Retinal pigment epithelial cell (primary cell): ENCODE measurements at regions not wholly inside any gene's neighbourhood (a gene's known extent, or its start where the extent isn't known, plus 50 kb on each side); places are given as distances from the start of the nearest gene placed in this dataset.
A peak's percentile ranks its signal among the peaks of the same experiment; 100 is the strongest.
"Not testable (repeated sequence)": the region's sequence is repeated elsewhere in the genome, so short reads cannot be mapped to it uniquely, and the experiment has no call there.

Experiments used
- DNase-seq: peaks from one replicate; pipeline ENCODE4 v3.0.0-alpha.2; 2010; ENCODE audit warnings: low read depth
- H3K4me3 ChIP-seq: 2 replicates; pipeline ENCODE4 v1.5.1; 2011; ENCODE audit warnings: mild to moderate bottlenecking, low read length, control low read depth, moderate library complexity

- not testable (repeated sequence) for DNase-seq, H3K4me3 ChIP-seq
Observed at GRCh38 chr7:73244782-73245311, 63.8 kb downstream of the NSUN5 start.

GRCh38 chr7:73234994-73235717 is 73.5 kb downstream of the NSUN5 start:
- not testable (repeated sequence) for DNase-seq, H3K4me3 ChIP-seq

GRCh38 chr7:73225745-73226144 is 82.9 kb downstream of the NSUN5 start:
- H3K4me3 ChIP-seq, DNase-seq: not testable (repeated sequence)

GRCh38 chr7:73221724-73222123 is 86.9 kb downstream of the NSUN5 start:
- DNase-seq, H3K4me3 ChIP-seq: not testable (repeated sequence)

GRCh38 chr7:73220766-73221370 is 87.8 kb downstream of the NSUN5 start:
- H3K4me3 ChIP-seq, DNase-seq: not testable (repeated sequence)

- not testable (repeated sequence) for H3K4me3 ChIP-seq, DNase-seq
Observed at GRCh38 chr7:73220357-73220756, 88.3 kb downstream of the NSUN5 start.

GRCh38 chr7:73218802-73219201 is 89.8 kb downstream of the NSUN5 start:
- DNase-seq, H3K4me3 ChIP-seq: not testable (repeated sequence)

GRCh38 chr7:73216046-73216675 is 92.5 kb downstream of the NSUN5 start:
- not testable (repeated sequence) for H3K4me3 ChIP-seq, DNase-seq

- H3K4me3 ChIP-seq, DNase-seq: not testable (repeated sequence)
Observed at GRCh38 chr7:73215232-73215631, 93.4 kb downstream of the NSUN5 start.

GRCh38 chr7:73214471-73214870 is 94.2 kb downstream of the NSUN5 start:
- not testable (repeated sequence) for H3K4me3 ChIP-seq, DNase-seq

- not testable (repeated sequence) for H3K4me3 ChIP-seq, DNase-seq
Observed at GRCh38 chr7:73213076-73213475, 95.5 kb downstream of the NSUN5 start.

- not testable (repeated sequence) for DNase-seq, H3K4me3 ChIP-seq
Observed at GRCh38 chr7:73205594-73205993, 103.0 kb downstream of the NSUN5 start.

- peak; percentile 66 for DNase-seq
Observed at GRCh38 chr7:73204898-73205297, 103.7 kb downstream of the NSUN5 start.

GRCh38 chr7:73203312-73203711 is 105.3 kb downstream of the NSUN5 start:
- H3K4me3 ChIP-seq, DNase-seq: not testable (repeated sequence)

More at GRCh38 chr7:73204898-73205297, 103.7 kb downstream of the NSUN5 start:
- H3K4me3 ChIP-seq: not testable (repeated sequence)

- H3K4me3 ChIP-seq, DNase-seq: not testable (repeated sequence)
Observed at GRCh38 chr7:73201264-73201663, 107.4 kb downstream of the NSUN5 start.

- not testable (repeated sequence) for H3K4me3 ChIP-seq, DNase-seq
Observed at GRCh38 chr7:73200518-73201099, 108.0 kb downstream of the NSUN5 start.

GRCh38 chr7:73193991-73194390 is 108.2 kb upstream of the SPDYE9 start:
- DNase-seq: not testable (repeated sequence)

GRCh38 chr7:73190483-73191155 is 104.8 kb upstream of the SPDYE9 start:
- not testable (repeated sequence) for H3K4me3 ChIP-seq, DNase-seq

More at GRCh38 chr7:73193991-73194390, 108.2 kb upstream of the SPDYE9 start:
- H3K4me3 ChIP-seq: not testable (repeated sequence)

- not testable (repeated sequence) for H3K4me3 ChIP-seq, DNase-seq
Observed at GRCh38 chr7:73188287-73188686, 102.4 kb upstream of the SPDYE9 start.
